PC-3 (cell line): ENCODE measurements at regions not wholly inside any gene's neighbourhood (a gene's known extent, or its start where the extent isn't known, plus 50 kb on each side); places are given as distances from the start of the nearest gene placed in this dataset.
"Not testable (repeated sequence)": the region's sequence is repeated elsewhere in the genome, so short reads cannot be mapped to it uniquely, and the experiment has no call there.

ENCODE experiments used
- ATAC-seq: fragments of 200-7000 bp; cut with Tn5 transposase; 2 replicates; pipeline ENCODE4 v1.9.1; 2020; ENCODE audit warnings: mild to moderate bottlenecking, moderate library complexity
- BruUV-seq: library from RNA; stranded (reverse); fragments of 400-500 nt; replicated peaks from 2 replicates; lab custom pipeline; 2021; lab: Mats Ljungman, UMichigan
- CTCF ChIA-PET: fragments of 300-600 bp; sonication (Branson Sonifier 250); formaldehyde crosslinking; loops from one replicate; lab custom pipeline; 2022; ENCODE audit warnings: antibody characterized with exemption; lab: Charles Lee
- POLR2A ChIA-PET: fragments of 300-600 bp; sonication (Branson Sonifier 250); formaldehyde crosslinking; loops from one replicate; lab custom pipeline; 2022; ENCODE audit warnings: antibody characterized with exemption; ENCODE audit not compliant: unreplicated experiment; lab: Charles Lee
- DNase-seq: peaks from one replicate; pipeline ENCODE4 v3.0.0-alpha.2; 2015
- H2AFZ ChIP-seq: fragments of 300-600 bp; sonication (generic); 2 replicates; pipeline ENCODE4 v1.6.0; 2016; ENCODE audit warnings: antibody characterized with exemption, low read length
- H3F3A ChIP-seq: fragments of 300-600 bp; sonication (generic); one replicate; pipeline ENCODE4 v1.6.0; 2017; ENCODE audit warnings: antibody characterized with exemption, low read length, control low read depth, mild to moderate bottlenecking; ENCODE audit not compliant: unreplicated experiment
- H3K27ac ChIP-seq: fragments of 300-600 bp; sonication (generic); 2 replicates; pipeline ENCODE4 v1.5.1; 2016; ENCODE audit warnings: mild to moderate bottlenecking, low read length
- H3K27me3 ChIP-seq: fragments of 300-600 bp; sonication (generic); 2 replicates; pipeline ENCODE4 v1.6.1; 2016; ENCODE audit warnings: low read length, mixed read lengths
- H3K36me3 ChIP-seq: fragments of 300-600 bp; sonication (generic); 2 replicates; pipeline ENCODE4 v1.6.1; 2016; ENCODE audit warnings: low read depth, mixed run types, low read length, mixed read lengths
- H3K4me1 ChIP-seq: fragments of 300-600 bp; sonication (generic); 2 replicates; pipeline ENCODE4 v1.5.1; 2016; ENCODE audit warnings: low read length; ENCODE audit not compliant: insufficient read depth
- H3K4me2 ChIP-seq: fragments of 300-600 bp; sonication (generic); 2 replicates; pipeline ENCODE4 v1.6.0; 2016; ENCODE audit warnings: low read length
- H3K4me3 ChIP-seq: fragments of 300-600 bp; sonication (generic); 2 replicates; pipeline ENCODE4 v1.5.1; 2016; ENCODE audit warnings: mild to moderate bottlenecking, low read length, mixed read lengths
- H3K79me2 ChIP-seq: fragments of 300-600 bp; sonication (generic); 2 replicates; pipeline ENCODE4 v1.6.1; 2017; ENCODE audit warnings: low read length, mixed read lengths
- H3K9ac ChIP-seq: fragments of 300-600 bp; sonication (generic); 2 replicates; pipeline ENCODE4 v1.6.0; 2016; ENCODE audit warnings: mild to moderate bottlenecking, low read length
- H3K9me2 ChIP-seq: fragments of 300-600 bp; sonication (generic); replicated peaks from 2 replicates; pipeline ENCODE4 v1.6.1; 2016; ENCODE audit warnings: mixed run types, low read length, mixed read lengths
- H3K9me3 ChIP-seq: fragments of 300-600 bp; sonication (generic); 2 replicates; pipeline ENCODE4 v1.6.1; 2016; ENCODE audit warnings: low read length, mixed read lengths
- H4K20me1 ChIP-seq: fragments of 300-600 bp; sonication (generic); 2 replicates; pipeline ENCODE4 v1.6.1; 2016; ENCODE audit warnings: low read length, mixed read lengths
- EZH2 ChIP-seq: fragments of 300-600 bp; sonication (generic); IDR thresholded peaks from one replicate; pipeline ENCODE4 v1.6.1; 2017; ENCODE audit warnings: antibody characterized with exemption, mild to moderate bottlenecking, low read length; ENCODE audit not compliant: unreplicated experiment
- EZH2phosphoT487 ChIP-seq: fragments of 300-600 bp; sonication (generic); IDR thresholded peaks from 2 replicates; pipeline ENCODE4 v1.6.1; 2018; ENCODE audit warnings: mild to moderate bottlenecking, antibody characterized with exemption, low read length, borderline replicate concordance
- intact Hi-C: fragments of 100-400 bp; cut with micrococcal nuclease; formaldehyde crosslinking; loops from 2 replicates; pipeline ENCODE4 v1.9.0; 2023
- TF ChIP-seq, protein P1 (sequence below): fragments of 300-600 bp; sonication (generic); conservative IDR thresholded peaks from 2 replicates; pipeline ENCODE4 v1.5.1; 2017; ENCODE audit warnings: antibody characterized with exemption, low read depth, mild to moderate bottlenecking, low read length

DNA sequence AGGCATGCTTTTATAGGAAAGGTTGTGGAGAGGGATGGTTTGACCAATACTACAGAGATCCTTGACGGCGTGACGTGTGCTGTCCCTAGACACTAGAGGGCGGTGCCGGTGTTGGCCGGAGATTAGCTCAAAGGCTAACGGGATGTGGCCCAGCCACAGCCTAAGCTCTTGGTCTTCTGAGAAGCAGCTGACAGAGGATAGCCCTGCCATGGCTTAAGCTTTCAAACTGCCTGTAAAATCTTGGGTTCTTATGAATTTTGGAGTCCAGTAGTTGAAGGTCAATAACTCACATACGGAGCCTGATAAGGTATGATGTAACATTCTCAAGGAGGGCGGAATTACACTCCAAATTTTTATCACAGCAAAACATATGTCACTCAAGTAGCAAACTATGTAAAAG, 515.7 kb upstream of the ATXN7L3B start:
- Histone ChIP-seq H3K36me3 (no peaks in the 10 kb centered on the region), H3K9me3 (no peaks in the 10 kb centered on the region), H3K4me2 (no peak overlapping the region), H4K20me1 (no peaks in the 10 kb centered on the region), H2AFZ (peak overlapping the region; percentile 13; the same call in 1 of the 2 replicates), H3K9ac (no peak overlapping the region), H3K9me2 (no peaks in the 10 kb centered on the region), H3K27me3 (no peaks in the 10 kb centered on the region), H3K4me3 (no peak overlapping the region), H3K27ac (no peak overlapping the region), H3K79me2 (no peaks in the 10 kb centered on the region), H3K4me1 (no peaks in the 10 kb centered on the region), H3F3A (no peaks in the 10 kb centered on the region)
- DNase-seq (peak; percentile 84), ATAC-seq (peak; percentile 100)
- BruUV-seq: no TSS peak
- POLR2A ChIA-PET: interaction anchor here (1.0 kb wide), 1 partner anchor 518 kb away, joined by 4 read pairs; no protein-coding TSS in a partner anchor
- TF ChIP-seq EZH2phosphoT487: no peak
- TF ChIP-seq EZH2: no peak
- TF ChIP-seq, protein P1, sequence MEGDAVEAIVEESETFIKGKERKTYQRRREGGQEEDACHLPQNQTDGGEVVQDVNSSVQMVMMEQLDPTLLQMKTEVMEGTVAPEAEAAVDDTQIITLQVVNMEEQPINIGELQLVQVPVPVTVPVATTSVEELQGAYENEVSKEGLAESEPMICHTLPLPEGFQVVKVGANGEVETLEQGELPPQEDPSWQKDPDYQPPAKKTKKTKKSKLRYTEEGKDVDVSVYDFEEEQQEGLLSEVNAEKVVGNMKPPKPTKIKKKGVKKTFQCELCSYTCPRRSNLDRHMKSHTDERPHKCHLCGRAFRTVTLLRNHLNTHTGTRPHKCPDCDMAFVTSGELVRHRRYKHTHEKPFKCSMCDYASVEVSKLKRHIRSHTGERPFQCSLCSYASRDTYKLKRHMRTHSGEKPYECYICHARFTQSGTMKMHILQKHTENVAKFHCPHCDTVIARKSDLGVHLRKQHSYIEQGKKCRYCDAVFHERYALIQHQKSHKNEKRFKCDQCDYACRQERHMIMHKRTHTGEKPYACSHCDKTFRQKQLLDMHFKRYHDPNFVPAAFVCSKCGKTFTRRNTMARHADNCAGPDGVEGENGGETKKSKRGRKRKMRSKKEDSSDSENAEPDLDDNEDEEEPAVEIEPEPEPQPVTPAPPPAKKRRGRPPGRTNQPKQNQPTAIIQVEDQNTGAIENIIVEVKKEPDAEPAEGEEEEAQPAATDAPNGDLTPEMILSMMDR: peak; percentile 92
- CTCF ChIA-PET: interaction anchor here (0.5 to 1.1 kb wide), 3 partner anchors 86 to 297 kb away, joined by 3 to 9 read pairs (median 4); no protein-coding TSS in a partner anchor
- intact Hi-C loops: loop anchor here (1.0 to 10.0 kb wide), 5 partner anchors 85 to 513 kb away; partner anchors contain the start of gene ATXN7L3B

DNA sequence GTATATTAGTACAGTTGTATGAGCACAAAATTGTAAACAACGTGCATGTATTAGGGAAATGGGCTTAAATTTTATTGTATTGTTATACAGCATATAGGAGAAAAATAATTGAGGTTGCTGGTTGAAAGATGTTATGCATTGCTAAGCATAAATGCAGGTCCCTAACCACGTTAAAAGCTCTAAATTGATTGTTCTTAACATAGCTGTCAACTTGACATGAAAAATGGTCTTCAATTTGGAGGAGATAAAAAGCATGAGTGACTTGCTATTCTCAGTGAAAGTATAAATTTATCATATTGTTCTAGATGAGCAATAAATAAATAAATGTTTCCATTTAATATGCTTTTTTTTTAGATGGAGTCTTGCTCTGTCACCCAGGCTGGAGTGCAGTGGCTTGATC, 506.6 kb upstream of the ATXN7L3B start:
- Histone ChIP-seq H4K20me1 (no peaks in the 10 kb centered on the region), H3K27ac (no peak overlapping the region), H3K4me2 (no peak overlapping the region), H3K4me1 (no peaks in the 10 kb centered on the region), H3K9ac (no peak overlapping the region), H3F3A (no peaks in the 10 kb centered on the region), H3K79me2 (no peaks in the 10 kb centered on the region), H3K27me3 (no peaks in the 10 kb centered on the region), H3K9me3 (no peaks in the 10 kb centered on the region), H3K4me3 (no peak overlapping the region), H3K9me2 (no peaks in the 10 kb centered on the region), H3K36me3 (no peaks in the 10 kb centered on the region), H2AFZ (no peak overlapping the region)
- ChIA-PET POLR2A (no interaction called here), CTCF (no interaction called here)
- TF ChIP-seq EZH2phosphoT487: no peak
- TF ChIP-seq, protein P1: no peak
- TF ChIP-seq EZH2: no peak
- ATAC-seq (no peak), DNase-seq (no peak)
- intact Hi-C loops: no loop called here
- BruUV-seq: no TSS peak

DNA sequence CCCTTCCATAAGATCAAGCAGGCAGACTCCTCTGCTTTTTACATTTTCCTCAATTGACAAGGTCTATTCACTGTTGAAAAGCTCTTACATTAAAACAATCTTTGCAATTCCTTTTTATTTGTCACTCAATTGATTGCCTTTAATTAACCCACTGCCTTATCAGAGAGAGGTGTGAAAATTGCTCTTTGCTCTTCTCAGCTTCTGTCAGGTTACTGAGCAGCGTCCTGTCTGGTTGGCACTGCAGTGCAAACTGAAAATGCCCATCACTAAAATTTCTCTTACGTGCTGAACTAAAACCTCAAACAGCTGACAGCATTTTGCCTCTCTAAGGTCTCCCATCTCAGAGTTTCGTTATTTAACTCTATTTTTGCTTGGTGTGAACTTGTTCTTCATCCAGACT, 504.1 kb upstream of the ATXN7L3B start:
- Histone ChIP-seq H3K9ac (no peak overlapping the region), H3K79me2 (no peaks in the 10 kb centered on the region), H3F3A (no peaks in the 10 kb centered on the region), H3K4me2 (no peak overlapping the region), H3K27ac (no peak overlapping the region), H3K36me3 (no peaks in the 10 kb centered on the region), H3K9me2 (no peaks in the 10 kb centered on the region), H3K27me3 (no peaks in the 10 kb centered on the region), H4K20me1 (no peaks in the 10 kb centered on the region), H3K4me1 (no peaks in the 10 kb centered on the region), H3K4me3 (no peak overlapping the region), H3K9me3 (no peaks in the 10 kb centered on the region), H2AFZ (no peak overlapping the region)
- no peak for ATAC-seq
- BruUV-seq: no TSS peak
- CTCF ChIA-PET: no interaction called here
- intact Hi-C loops: no loop called here
- TF ChIP-seq EZH2: no peak
- TF ChIP-seq, protein P1: no peak
- no peak for TF ChIP-seq EZH2phosphoT487
- no peak for DNase-seq
- POLR2A ChIA-PET: no interaction called here

DNA sequence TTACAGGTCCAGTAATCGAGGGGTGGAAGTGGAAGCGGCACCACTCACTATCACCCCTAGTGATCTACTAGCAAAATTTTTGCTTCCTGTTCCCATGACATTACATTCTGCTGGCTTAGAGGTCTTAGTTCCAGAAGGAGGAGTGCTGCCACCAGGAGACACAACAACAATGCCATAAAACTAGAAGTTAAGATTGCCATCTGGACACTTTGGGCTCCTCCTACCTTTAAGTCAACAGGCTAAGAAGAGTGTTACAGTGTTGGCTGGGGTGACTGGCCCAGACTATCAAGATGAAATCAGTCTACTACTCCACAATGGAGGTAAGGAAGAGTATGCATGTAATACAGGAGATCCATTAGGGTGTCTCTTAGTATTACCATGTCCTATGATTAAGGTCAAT, 498.5 kb upstream of the ATXN7L3B start:
- BruUV-seq, CTCF ChIA-PET, H3K36me3 ChIP-seq, H3K4me2 ChIP-seq, H3K9ac ChIP-seq, H3F3A ChIP-seq, intact Hi-C loops, H4K20me1 ChIP-seq, H3K27me3 ChIP-seq, H3K9me2 ChIP-seq, ATAC-seq, H3K27ac ChIP-seq, H3K9me3 ChIP-seq, POLR2A ChIA-PET, H3K4me3 ChIP-seq, H2AFZ ChIP-seq, H3K79me2 ChIP-seq: not testable (repeated sequence)
- peak; percentile 15 for DNase-seq
- peaks cover 25% of the 10 kb centered on the region for H3K4me1 ChIP-seq
